Fibroblast of mammary gland (primary cell): ENCODE measurements at regions not wholly inside any gene's neighbourhood (a gene's known extent, or its start where the extent isn't known, plus 50 kb on each side); places are given as distances from the start of the nearest gene placed in this dataset.

Experiments
- DNase-seq: peaks from one replicate; pipeline ENCODE4 v3.0.0-alpha.2; 2010; ENCODE audit warnings: low read depth
- H3K4me3 ChIP-seq: 2 replicates; pipeline ENCODE4 v1.5.1; 2011; ENCODE audit warnings: low read depth, mild to moderate bottlenecking, low read length, moderate library complexity; ENCODE audit not compliant: control insufficient read depth
- CTCF ChIP-seq: conservative IDR thresholded peaks from 2 replicates; pipeline ENCODE4 v1.5.1; 2011; ENCODE audit warnings: low read depth, low read length, inconsistent platforms; ENCODE audit not compliant: control insufficient read depth, insufficient read depth

GRCh38 chr13:76703216-76703615, 183.0 kb downstream of the KCTD12 start:
- H3K4me3 ChIP-seq, result no peak overlapping the region
- no peak for TF ChIP-seq CTCF
- no peak for DNase-seq

DNA sequence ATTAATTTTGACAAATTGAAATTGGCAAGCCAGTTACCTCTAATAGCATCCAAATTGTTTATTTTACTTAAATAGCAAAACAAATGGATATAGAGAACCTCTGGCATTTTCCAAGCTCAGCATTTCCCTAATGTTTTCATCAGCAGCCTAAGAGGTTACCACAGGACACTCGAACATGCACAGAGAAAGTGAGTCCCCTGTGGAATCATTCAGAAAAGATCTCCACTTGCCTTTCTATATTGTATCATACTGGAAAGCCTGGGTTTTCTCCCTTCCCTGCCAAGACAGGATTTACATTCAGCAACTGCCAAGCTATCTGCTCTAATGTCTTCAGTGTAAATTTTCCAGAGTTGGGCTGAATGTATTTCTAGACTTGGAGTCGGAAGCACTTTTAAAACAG, 188.9 kb downstream of the KCTD12 start:
- no peak for DNase-seq
- no peak for TF ChIP-seq CTCF
- no peak overlapping the region for H3K4me3 ChIP-seq

GRCh38 chr13:76696370-76696769, 189.8 kb downstream of the KCTD12 start:
- DNase-seq, result peak; percentile 37

DNA sequence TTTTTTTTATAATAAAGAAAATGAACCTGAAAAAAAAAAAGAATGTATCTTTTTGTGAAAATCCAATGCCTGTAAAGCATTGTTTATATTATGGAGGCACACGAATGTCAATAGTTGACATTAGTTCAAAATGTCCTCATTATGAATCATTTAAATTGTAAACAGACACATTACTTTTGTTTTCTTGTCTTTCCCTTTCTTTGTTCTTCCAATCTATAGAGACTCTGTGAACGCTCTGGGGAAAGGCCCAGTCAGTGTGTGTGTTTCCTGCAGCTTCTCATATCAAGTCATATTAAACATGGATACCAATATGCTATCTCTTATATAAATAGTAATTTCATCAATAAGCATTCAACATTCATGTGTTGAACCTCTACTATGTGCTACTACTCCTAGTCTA, 193.1 kb downstream of the KCTD12 start:
- TF ChIP-seq CTCF, result no peak
- no peak overlapping the region for H3K4me3 ChIP-seq
- no peak for DNase-seq

More at GRCh38 chr13:76696370-76696769, 189.8 kb downstream of the KCTD12 start:
- H3K4me3 ChIP-seq, result no peak overlapping the region
- no peak for TF ChIP-seq CTCF

DNA sequence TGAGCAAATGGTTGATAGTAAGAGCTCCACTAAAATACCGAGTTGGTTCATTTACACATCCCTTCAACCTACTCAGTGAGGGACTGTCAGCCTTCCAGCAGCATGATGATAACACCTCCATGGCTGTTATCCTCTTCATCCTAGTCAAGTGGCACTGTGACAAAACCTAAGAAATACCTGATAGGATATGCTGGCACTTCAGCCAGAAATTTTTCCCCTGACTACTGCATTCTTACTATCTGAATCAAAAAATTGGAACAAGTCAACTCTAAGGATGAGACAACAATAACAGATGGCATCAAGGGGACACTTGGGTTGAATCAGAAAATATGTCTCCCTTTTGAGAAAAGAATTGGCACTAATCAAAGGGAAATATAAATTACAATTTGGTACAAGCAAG, 193.9 kb downstream of the KCTD12 start:
- H3K4me3 ChIP-seq, result no peak overlapping the region
- TF ChIP-seq CTCF, result no peak

GRCh38 chr13:76690611-76691010, 195.6 kb downstream of the KCTD12 start:
- H3K4me3 ChIP-seq, result no peak overlapping the region
- DNase-seq, result no peak
- no peak for TF ChIP-seq CTCF

More for the DNA sequence above, 193.9 kb downstream of the KCTD12 start:
- no peak for DNase-seq

DNA sequence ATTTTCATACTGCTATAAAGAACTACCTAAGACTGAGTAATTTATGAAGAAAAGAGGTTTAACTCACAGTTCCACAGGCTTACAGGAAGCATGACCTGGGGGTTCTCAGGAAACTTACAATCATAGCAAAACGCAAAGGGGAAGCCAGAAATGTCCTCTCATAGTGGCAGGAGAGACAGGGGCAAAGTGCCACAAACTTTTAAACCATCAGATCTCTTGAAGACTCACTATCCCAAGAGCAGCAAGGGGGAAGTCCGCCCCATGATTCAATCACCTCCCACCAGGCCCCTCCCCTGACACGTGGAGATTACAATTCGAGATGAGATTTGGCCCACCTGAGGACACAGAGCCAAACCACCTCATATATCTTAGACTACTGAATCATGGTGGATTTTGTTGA, 198.7 kb downstream of the KCTD12 start:
- TF ChIP-seq CTCF, result no peak
- H3K4me3 ChIP-seq, result no peak overlapping the region
- DNase-seq, result no peak
